ENCODE measurements at regions not wholly inside any gene's neighbourhood (a gene's known extent, or its start where the extent isn't known, plus 50 kb on each side); places are given as distances from the start of the nearest gene placed in this dataset.

- no peak for TF ChIP-seq MXD3 (CRISPR knock-in tag; IDR thresholded peaks at IDR 0.05)
These were observed 134.8 kb upstream of the ALDH1B1 start (continued) for GRCh38 chr9:38257626-38258215.

- H3K4me1 ChIP-seq (ENCODE audit: insufficient read depth, low read length), result peaks cover 22% of the 10 kb centered on the region
- POLR2A ChIA-PET, result no interaction called here
- WGBS (ENCODE audit: low lambda C conversion rate), result 40% methylated on average over 2 of the region's 2 CpGs
These were observed 136.0 kb upstream of the ALDH1B1 start for GRCh38 chr9:38256461-38256860.

More at GRCh38 chr9:38256461-38256860, 136.0 kb upstream of the ALDH1B1 start:
- intact Hi-C loops (cut with micrococcal nuclease; ENCODE audit: unreplicated experiment) (no loop called here), in situ Hi-C loops (cut with HindIII; ENCODE audit: extremely low pct_ligation_motif_present, low pct_unique_long_range_greater_than_20kb) (loop anchor here (10.0 kb wide), 2 partner anchors 162 to 352 kb away; partner anchors contain the start of gene SLC25A51)
- Histone ChIP-seq H2AFZ (ENCODE audit: low read length) (no peak overlapping the region), H3K9me3 (ENCODE audit: low read length) (no peaks in the 10 kb centered on the region; the same call in 1 of the 2 replicates), H3K27me3 (ENCODE audit: control insufficient read depth in 1 of 2, insufficient read depth in 2 of 2, low read length in 2 of 2) (no peaks in the 10 kb centered on the region; a peak in 1 of 5 replicates), H3K4me2 (ENCODE audit: low read depth, low read length) (no peak overlapping the region), H3K36me3 (replicated peaks in 1 of 2; ENCODE audit: control insufficient read depth in 1 of 2, insufficient read depth in 2 of 2, low read length in 2 of 2) (no peaks in the 10 kb centered on the region), H3K79me2 (ENCODE audit: insufficient read depth, low read length) (no peaks in the 10 kb centered on the region), H3K9ac (ENCODE audit: insufficient read depth, low read depth, low read length) (no peak overlapping the region), H4K20me1 (ENCODE audit: insufficient read depth, low read length) (no peaks in the 10 kb centered on the region), H3K27ac (ENCODE audit: extremely low read length, insufficient read depth, low read length) (no peak overlapping the region), H3K4me3 (replicated peaks in 1 of 3; ENCODE audit: insufficient read depth in 1 of 3, low read depth in 2 of 3, low read length in 3 of 3) (no peak overlapping the region)
- no peak for FAIRE-seq
- no peak for ATAC-seq
- no TSS peak for BruUV-seq (replicated peaks)
- CTCF ChIA-PET (ENCODE audit: low intra/inter-chr PET ratio, low total read pairs), result no interaction called here
- no peak for TF ChIP-seq ZNF34 (CRISPR knock-in tag; IDR thresholded peaks at IDR 0.05; ENCODE audit: borderline replicate concordance)
- TF ChIP-seq NR2F1 (CRISPR knock-in tag; IDR thresholded peaks at IDR 0.05), result no peak
- TF ChIP-seq ZNF510 (CRISPR knock-in tag; IDR thresholded peaks at IDR 0.05; ENCODE audit: low read depth), result no peak
- TF ChIP-seq NCOR1 (IDR thresholded peaks at IDR 0.05; ENCODE audit: borderline replicate concordance, low read length), result no peak
- no peak for TF ChIP-seq ATF6 (CRISPR knock-in tag; conservative IDR thresholded peaks at IDR 0.05)
- no peak for TF ChIP-seq ZNF468 (CRISPR knock-in tag; IDR thresholded peaks at IDR 0.05)
- TF ChIP-seq EHMT2 (IDR thresholded peaks at IDR 0.05; ENCODE audit: borderline replicate concordance, low read depth, low read length), result no peak
- no peak for TF ChIP-seq KLF15 (CRISPR knock-in tag; IDR thresholded peaks at IDR 0.05; ENCODE audit: borderline replicate concordance)
- TF ChIP-seq SMYD3 (CRISPR knock-in tag; IDR thresholded peaks at IDR 0.05), result no peak
- TF ChIP-seq KLF6 (CRISPR knock-in tag; IDR thresholded peaks at IDR 0.05), result no peak
- TF ChIP-seq CSRNP2 (CRISPR knock-in tag; conservative IDR thresholded peaks at IDR 0.05; ENCODE audit: low read depth), result no peak
- no peak for TF ChIP-seq ZMAT3 (CRISPR knock-in tag; conservative IDR thresholded peaks at IDR 0.05)
- no peak for TF ChIP-seq THYN1 (CRISPR knock-in tag; IDR thresholded peaks at IDR 0.05; ENCODE audit: borderline replicate concordance, low read depth)
- TF ChIP-seq KMT2B (CRISPR knock-in tag; IDR thresholded peaks at IDR 0.05), result no peak
- no peak for TF ChIP-seq ZNF333 (CRISPR knock-in tag; IDR thresholded peaks at IDR 0.05; ENCODE audit: borderline replicate concordance)
- TF ChIP-seq RBM22 (optimal IDR thresholded peaks at IDR 0.05; ENCODE audit: low read length), result no peak
- TF ChIP-seq, protein P1, sequence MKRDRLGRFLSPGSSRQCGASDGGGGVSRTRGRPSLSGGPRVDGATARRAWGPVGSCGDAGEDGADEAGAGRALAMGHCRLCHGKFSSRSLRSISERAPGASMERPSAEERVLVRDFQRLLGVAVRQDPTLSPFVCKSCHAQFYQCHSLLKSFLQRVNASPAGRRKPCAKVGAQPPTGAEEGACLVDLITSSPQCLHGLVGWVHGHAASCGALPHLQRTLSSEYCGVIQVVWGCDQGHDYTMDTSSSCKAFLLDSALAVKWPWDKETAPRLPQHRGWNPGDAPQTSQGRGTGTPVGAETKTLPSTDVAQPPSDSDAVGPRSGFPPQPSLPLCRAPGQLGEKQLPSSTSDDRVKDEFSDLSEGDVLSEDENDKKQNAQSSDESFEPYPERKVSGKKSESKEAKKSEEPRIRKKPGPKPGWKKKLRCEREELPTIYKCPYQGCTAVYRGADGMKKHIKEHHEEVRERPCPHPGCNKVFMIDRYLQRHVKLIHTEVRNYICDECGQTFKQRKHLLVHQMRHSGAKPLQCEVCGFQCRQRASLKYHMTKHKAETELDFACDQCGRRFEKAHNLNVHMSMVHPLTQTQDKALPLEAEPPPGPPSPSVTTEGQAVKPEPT (CRISPR knock-in tag; IDR thresholded peaks at IDR 0.05; ENCODE audit: low read depth), result no peak
- DNase-seq (ENCODE audit: low spot score), result no peak
